GM23338 (cell line): ENCODE measurements at regions not wholly inside any gene's neighbourhood (a gene's known extent, or its start where the extent isn't known, plus 50 kb on each side); places are given as distances from the start of the nearest gene placed in this dataset.

Source experiments
- EZH2 ChIP-seq: fragments of 200-600 bp; sonication (generic); IDR thresholded peaks from one replicate; pipeline ENCODE4 v1.8.0; 2017; ENCODE audit warnings: antibody characterized with exemption, mild to moderate bottlenecking, low read depth; ENCODE audit not compliant: unreplicated experiment
- POLR2AphosphoS5 ChIP-seq: IDR thresholded peaks from 2 replicates; pipeline ENCODE4 v1.6.1; 2016; ENCODE audit warnings: antibody characterized with exemption, low read depth
- STAT1 ChIP-seq: IDR thresholded peaks from one replicate; pipeline ENCODE4 v1.6.1; 2016; ENCODE audit warnings: antibody characterized with exemption; ENCODE audit not compliant: unreplicated experiment

GRCh38 chr12:25689996-25690501, 137.0 kb upstream of the LMNTD1 start:
- no peak for TF ChIP-seq STAT1
- no peak for TF ChIP-seq POLR2AphosphoS5
- TF ChIP-seq EZH2 = no peak
